ENCODE measurements at regions not wholly inside any gene's neighbourhood (a gene's known extent, or its start where the extent isn't known, plus 50 kb on each side); places are given as distances from the start of the nearest gene placed in this dataset.
A peak's percentile ranks its signal among the peaks of the same experiment; 100 is the strongest.

DNA sequence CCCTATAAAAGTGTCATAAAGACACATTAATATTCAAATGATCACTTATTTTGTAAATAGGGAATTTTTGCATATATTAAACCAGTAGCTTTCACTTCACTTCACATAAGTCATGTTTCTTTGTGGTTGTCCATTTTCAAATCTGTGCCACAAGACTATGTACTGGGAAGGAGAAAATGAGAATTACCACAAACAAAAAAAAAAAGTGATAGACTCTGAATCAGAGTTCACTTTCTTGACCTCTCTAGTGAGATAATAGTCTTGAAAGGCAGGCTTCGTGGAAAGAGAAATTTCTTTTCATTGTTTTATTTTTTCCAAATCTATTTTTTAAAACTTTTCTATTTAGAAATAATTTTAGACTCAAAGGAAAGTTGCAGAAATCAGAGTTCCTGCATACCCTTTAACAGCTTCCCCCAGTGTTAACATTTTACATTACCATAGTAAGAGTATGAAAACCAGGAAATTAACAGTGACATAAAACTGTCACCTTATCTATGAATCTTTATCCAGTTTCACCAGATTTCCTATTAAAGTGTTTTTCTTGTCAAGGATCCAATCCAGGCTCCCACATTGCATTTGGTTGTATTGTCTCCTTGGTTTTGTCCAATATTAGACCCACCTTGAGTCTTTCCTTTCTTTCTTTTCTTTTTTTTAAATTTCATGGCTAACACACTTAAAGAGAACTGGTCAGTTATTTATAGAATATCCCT is 215.4 kb upstream of the PGRMC2 start:
- no peaks in the 10 kb centered on the region for H3K9me3 ChIP-seq (ENCODE audit: control insufficient read depth, low read length)
- no peaks in the 10 kb centered on the region for H3K27me3 ChIP-seq (replicated peaks; ENCODE audit: control insufficient read depth, insufficient read depth, low read length)
- no peaks in the 10 kb centered on the region for H3K4me1 ChIP-seq (ENCODE audit: control insufficient read depth, insufficient read depth, low read length)
- no peaks in the 10 kb centered on the region for H3K36me3 ChIP-seq (ENCODE audit: control insufficient read depth, insufficient read depth, low read length, severe bottlenecking)
- no peak overlapping the region for H3K9ac ChIP-seq (ENCODE audit: low read length)
- no peak for DNase-seq (ENCODE audit: low read depth)
- no peak overlapping the region for H3K4me3 ChIP-seq (ENCODE audit: low read length)

DNA sequence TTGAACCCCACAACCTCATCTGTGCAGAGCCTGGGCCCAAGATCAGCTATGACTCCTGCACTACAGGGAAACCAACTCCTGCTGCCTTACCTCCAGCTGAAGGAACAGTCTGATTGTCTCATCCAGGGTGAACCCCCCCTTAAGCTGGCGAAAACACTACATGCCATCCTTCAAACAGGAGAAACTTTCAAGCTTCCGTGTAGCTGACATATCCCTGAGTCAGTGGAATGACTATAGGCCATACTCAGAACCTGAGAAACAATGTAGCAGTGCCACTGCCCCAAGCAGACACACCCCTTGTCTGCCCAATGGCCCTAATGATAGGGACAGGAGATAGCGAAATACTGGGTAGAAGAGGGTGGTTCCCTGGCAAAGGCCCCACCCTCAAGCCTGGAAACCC is 213.6 kb upstream of the PGRMC2 start:
- H3K4me1 ChIP-seq (ENCODE audit: control insufficient read depth, insufficient read depth, low read length): no peaks in the 10 kb centered on the region
- H3K9ac ChIP-seq (ENCODE audit: low read length): no peak overlapping the region
- no peaks in the 10 kb centered on the region for H3K36me3 ChIP-seq (ENCODE audit: control insufficient read depth, insufficient read depth, low read length, severe bottlenecking)
- no peaks in the 10 kb centered on the region for H3K27me3 ChIP-seq (replicated peaks; ENCODE audit: control insufficient read depth, insufficient read depth, low read length)
- no peak for DNase-seq (ENCODE audit: low read depth)
- H3K9me3 ChIP-seq (ENCODE audit: control insufficient read depth, low read length): no peaks in the 10 kb centered on the region
- H3K4me3 ChIP-seq (ENCODE audit: low read length): no peak overlapping the region

DNA sequence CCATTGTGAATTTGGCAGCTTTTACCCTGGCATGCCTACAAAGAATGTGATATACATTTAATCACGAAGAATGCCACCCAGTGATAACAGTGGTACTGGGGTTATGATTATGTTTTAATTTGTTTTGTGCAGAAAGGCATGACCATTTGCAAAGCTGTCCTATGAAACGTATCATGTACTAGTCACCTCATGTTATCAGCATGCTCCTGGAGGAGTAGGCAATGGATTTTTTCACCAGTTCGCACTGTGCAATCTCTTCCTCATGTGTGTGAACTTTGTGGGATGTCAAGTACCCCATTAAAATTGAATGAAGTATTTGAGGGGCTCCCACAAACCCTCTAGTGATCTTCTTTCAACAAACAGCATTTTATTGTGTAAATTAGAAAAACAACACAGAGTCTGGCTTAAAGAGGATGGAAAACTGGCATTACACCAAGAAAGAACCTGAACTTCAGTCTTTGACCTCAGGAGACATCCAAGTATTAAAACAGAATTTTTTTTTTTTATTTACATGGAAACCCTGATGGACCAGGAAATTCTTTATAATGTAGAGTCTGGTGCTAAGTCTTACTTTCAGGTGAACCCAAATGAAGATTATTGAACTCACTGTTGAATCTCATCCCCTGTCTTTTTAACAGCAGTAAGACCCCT is 200.6 kb upstream of the PGRMC2 start:
- peaks cover 19% of the 10 kb centered on the region for H3K4me1 ChIP-seq (ENCODE audit: control insufficient read depth, insufficient read depth, low read length)
- no peak overlapping the region for H3K9ac ChIP-seq (ENCODE audit: low read length)
- no peak overlapping the region for H3K4me3 ChIP-seq (ENCODE audit: low read length)
- DNase-seq (ENCODE audit: low read depth): no peak
- no peaks in the 10 kb centered on the region for H3K27me3 ChIP-seq (replicated peaks; ENCODE audit: control insufficient read depth, insufficient read depth, low read length)
- H3K9me3 ChIP-seq (ENCODE audit: control insufficient read depth, low read length): no peaks in the 10 kb centered on the region
- H3K36me3 ChIP-seq (ENCODE audit: control insufficient read depth, insufficient read depth, low read length, severe bottlenecking): no peaks in the 10 kb centered on the region

DNA sequence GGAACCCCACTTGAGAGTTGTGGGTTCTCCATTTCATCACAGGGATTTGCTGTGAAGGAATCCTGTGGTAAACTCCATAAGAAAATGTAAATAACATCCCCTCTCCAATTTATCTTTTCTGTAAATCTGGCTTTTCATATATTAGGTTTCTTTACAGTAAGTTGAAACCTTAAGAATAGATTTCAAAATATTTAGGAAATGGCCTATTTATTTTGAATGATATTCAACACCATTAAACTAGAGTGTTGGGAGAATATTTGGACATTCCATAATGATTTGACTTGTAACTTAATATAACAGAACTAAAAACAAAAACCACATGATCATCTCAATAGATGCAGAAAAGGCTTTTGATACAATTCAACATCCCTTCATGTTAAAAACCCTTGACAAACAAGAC is 197.3 kb upstream of the PGRMC2 start:
- Histone ChIP-seq H3K27me3 (replicated peaks; ENCODE audit: control insufficient read depth, insufficient read depth, low read length) (no peaks in the 10 kb centered on the region), H3K36me3 (ENCODE audit: control insufficient read depth, insufficient read depth, low read length, severe bottlenecking) (no peaks in the 10 kb centered on the region), H3K4me3 (ENCODE audit: low read length) (no peak overlapping the region), H3K4me1 (ENCODE audit: control insufficient read depth, insufficient read depth, low read length) (peaks cover 17% of the 10 kb centered on the region), H3K9ac (ENCODE audit: low read length) (no peak overlapping the region), H3K9me3 (ENCODE audit: control insufficient read depth, low read length) (peaks cover 6% of the 10 kb centered on the region)
- peak; percentile 49 for DNase-seq (ENCODE audit: low read depth)

DNA sequence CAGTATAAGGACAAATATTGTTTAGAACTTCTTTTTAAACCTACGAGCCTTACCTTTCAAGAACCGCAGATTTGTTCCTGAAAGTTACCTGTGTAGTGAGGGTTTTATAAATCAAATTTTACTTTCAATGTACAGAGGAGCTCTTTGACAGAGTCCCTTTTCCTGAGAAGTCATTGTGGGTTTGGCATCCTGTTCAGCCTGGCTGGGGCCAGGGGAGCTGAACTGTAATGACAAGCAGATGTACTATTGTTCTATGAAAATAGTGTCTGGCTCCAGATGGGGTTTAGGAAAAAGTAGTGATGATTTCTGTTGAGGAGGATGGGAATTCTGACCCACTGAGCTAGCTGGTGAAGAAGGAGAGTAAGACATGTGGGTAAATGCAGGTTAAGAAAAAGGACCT is 196.2 kb upstream of the PGRMC2 start:
- Histone ChIP-seq H3K27me3 (replicated peaks; ENCODE audit: control insufficient read depth, insufficient read depth, low read length) (no peaks in the 10 kb centered on the region), H3K36me3 (ENCODE audit: control insufficient read depth, insufficient read depth, low read length, severe bottlenecking) (no peaks in the 10 kb centered on the region), H3K9ac (ENCODE audit: low read length) (no peak overlapping the region), H3K4me3 (ENCODE audit: low read length) (no peak overlapping the region), H3K9me3 (ENCODE audit: control insufficient read depth, low read length) (peaks cover 6% of the 10 kb centered on the region), H3K4me1 (ENCODE audit: control insufficient read depth, insufficient read depth, low read length) (peaks cover 12% of the 10 kb centered on the region)
- peak; percentile 79 for DNase-seq (ENCODE audit: low read depth)

DNA sequence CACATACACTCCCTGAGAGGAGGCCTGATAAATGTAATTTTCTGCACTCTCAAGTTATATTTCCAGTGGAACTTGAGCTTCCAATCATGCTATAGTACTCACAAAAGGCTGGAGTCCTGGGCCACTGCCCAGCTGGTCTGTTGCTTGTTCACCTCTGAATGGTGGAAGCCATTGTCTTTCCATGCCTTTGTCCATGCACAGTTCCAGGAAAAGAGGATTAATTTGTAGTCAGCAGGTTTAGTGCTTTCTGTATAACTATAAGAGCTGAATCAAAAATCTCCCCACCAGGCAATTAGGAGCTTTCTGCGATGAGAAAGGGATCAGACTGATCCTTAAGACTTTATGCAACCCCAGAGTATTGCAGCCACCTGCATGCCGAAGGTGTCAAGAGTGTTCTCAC is 195.4 kb upstream of the PGRMC2 start:
- H3K27me3 ChIP-seq (replicated peaks; ENCODE audit: control insufficient read depth, insufficient read depth, low read length): no peaks in the 10 kb centered on the region
- peaks cover 12% of the 10 kb centered on the region for H3K4me1 ChIP-seq (ENCODE audit: control insufficient read depth, insufficient read depth, low read length)
- no peak overlapping the region for H3K4me3 ChIP-seq (ENCODE audit: low read length)
- no peak for DNase-seq (ENCODE audit: low read depth)
- H3K36me3 ChIP-seq (ENCODE audit: control insufficient read depth, insufficient read depth, low read length, severe bottlenecking): no peaks in the 10 kb centered on the region
- peaks cover 6% of the 10 kb centered on the region for H3K9me3 ChIP-seq (ENCODE audit: control insufficient read depth, low read length)
- H3K9ac ChIP-seq (ENCODE audit: low read length): no peak overlapping the region

DNA sequence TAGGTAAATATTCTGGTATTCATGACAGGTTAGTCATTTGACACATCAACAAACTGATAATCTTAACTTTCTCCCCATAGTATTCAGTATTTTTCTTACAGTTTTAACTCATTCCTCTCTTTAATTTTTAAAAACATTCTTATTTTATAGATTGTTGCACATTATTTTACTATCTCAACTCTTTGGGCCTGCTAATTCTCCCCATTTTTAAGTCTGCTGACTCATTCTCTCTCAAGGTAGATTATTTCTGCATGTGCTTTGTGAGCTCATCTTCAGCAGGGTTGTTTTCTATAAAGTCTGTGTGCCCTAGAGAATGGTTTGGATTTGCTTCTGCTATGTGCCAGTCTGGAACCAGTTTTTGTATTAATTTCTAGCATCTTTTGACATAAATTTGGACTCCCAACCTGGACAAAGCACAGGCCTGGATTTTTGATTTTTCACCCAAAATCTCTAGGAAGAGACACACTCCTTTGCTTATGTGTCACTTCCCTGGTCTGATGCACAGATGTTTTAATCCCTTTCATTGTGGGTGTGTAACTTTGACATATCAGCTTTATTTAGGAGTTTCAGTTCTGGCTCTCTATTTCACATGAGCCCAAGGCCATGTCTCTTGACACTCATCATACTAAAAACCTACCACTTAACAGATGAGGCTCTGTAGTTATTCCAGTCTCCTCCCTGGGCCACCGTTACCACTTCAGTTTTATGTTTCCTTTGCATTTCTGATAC is 194.3 kb upstream of the PGRMC2 start:
- Histone ChIP-seq H3K27me3 (replicated peaks; ENCODE audit: control insufficient read depth, insufficient read depth, low read length) (no peaks in the 10 kb centered on the region), H3K4me3 (ENCODE audit: low read length) (no peak overlapping the region), H3K4me1 (ENCODE audit: control insufficient read depth, insufficient read depth, low read length) (peaks cover 12% of the 10 kb centered on the region), H3K36me3 (ENCODE audit: control insufficient read depth, insufficient read depth, low read length, severe bottlenecking) (no peaks in the 10 kb centered on the region), H3K9ac (ENCODE audit: low read length) (no peak overlapping the region), H3K9me3 (ENCODE audit: control insufficient read depth, low read length) (peaks cover 6% of the 10 kb centered on the region)
- no peak for DNase-seq (ENCODE audit: low read depth)

DNA sequence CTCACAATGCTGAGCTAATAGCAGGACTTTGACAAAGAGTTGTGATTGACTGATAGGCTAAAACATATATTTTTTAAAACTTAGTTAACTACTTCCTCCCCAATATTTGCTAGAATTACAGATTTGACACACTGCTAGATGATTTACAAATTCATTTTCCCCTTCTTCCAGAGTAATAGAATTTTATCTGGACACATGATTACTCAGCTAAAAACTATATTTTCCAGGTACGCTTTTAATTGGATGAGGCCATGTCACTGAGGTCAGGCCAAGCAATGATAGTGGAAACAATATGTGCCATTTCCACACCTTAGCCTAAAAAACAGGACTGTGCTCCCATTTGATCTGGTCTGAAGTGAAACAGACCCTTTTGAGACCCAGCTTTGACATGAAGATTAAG is 193.3 kb upstream of the PGRMC2 start:
- Histone ChIP-seq H3K4me3 (ENCODE audit: low read length) (no peak overlapping the region), H3K9ac (ENCODE audit: low read length) (no peak overlapping the region), H3K4me1 (ENCODE audit: control insufficient read depth, insufficient read depth, low read length) (peaks cover 12% of the 10 kb centered on the region), H3K9me3 (ENCODE audit: control insufficient read depth, low read length) (peaks cover 6% of the 10 kb centered on the region), H3K36me3 (ENCODE audit: control insufficient read depth, insufficient read depth, low read length, severe bottlenecking) (no peaks in the 10 kb centered on the region), H3K27me3 (replicated peaks; ENCODE audit: control insufficient read depth, insufficient read depth, low read length) (no peaks in the 10 kb centered on the region)
- DNase-seq (ENCODE audit: low read depth): no peak

DNA sequence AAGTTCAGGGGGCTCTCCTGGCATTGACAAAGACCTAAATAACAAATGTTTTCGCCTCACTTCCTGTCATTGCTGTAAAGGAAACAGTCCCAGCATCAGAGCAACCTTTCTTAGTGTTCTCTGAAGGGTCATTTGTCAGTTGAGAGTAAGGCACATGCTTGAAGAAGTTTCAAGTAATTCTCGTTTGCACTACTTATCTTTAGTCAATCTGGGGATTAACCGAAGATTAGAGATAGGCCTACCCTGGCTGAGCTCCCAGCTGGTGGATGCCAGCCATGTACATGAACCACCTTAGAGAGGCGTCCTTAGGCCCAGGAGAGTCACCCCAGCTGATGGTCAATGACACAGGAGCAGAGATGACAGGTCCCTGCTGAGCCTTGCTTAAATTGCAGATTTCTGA is 189.9 kb upstream of the PGRMC2 start:
- DNase-seq (ENCODE audit: low read depth): no peak
- Histone ChIP-seq H3K4me3 (ENCODE audit: low read length) (no peak overlapping the region), H3K4me1 (ENCODE audit: control insufficient read depth, insufficient read depth, low read length) (no peaks in the 10 kb centered on the region), H3K9me3 (ENCODE audit: control insufficient read depth, low read length) (peaks cover 6% of the 10 kb centered on the region), H3K27me3 (replicated peaks; ENCODE audit: control insufficient read depth, insufficient read depth, low read length) (no peaks in the 10 kb centered on the region), H3K36me3 (ENCODE audit: control insufficient read depth, insufficient read depth, low read length, severe bottlenecking) (no peaks in the 10 kb centered on the region), H3K9ac (ENCODE audit: low read length) (no peak overlapping the region)

DNA sequence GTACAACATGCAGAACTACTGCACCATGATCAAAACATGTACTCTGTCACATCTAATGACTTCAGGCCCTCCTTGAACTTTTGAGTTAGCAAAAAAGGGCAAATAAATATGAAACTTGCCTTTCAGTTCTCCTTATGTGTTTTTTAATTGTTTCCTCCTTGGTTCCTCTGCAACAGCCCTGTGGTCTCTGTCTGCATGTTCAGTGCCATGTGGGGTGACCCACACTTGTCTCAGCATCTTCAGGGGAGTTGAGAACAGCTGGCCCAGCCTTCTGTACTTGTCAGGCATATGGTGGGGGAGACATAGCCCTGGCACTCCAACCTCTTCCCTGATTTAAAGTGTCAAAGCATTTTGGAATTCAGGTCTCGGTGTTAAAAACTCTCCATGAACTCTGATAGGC is 188.0 kb upstream of the PGRMC2 start:
- Histone ChIP-seq H3K9me3 (ENCODE audit: control insufficient read depth, low read length) (no peaks in the 10 kb centered on the region), H3K4me3 (ENCODE audit: low read length) (no peak overlapping the region), H3K4me1 (ENCODE audit: control insufficient read depth, insufficient read depth, low read length) (peaks cover 10% of the 10 kb centered on the region), H3K9ac (ENCODE audit: low read length) (no peak overlapping the region), H3K36me3 (ENCODE audit: control insufficient read depth, insufficient read depth, low read length, severe bottlenecking) (no peaks in the 10 kb centered on the region), H3K27me3 (replicated peaks; ENCODE audit: control insufficient read depth, insufficient read depth, low read length) (no peaks in the 10 kb centered on the region)
- DNase-seq (ENCODE audit: low read depth): no peak

DNA sequence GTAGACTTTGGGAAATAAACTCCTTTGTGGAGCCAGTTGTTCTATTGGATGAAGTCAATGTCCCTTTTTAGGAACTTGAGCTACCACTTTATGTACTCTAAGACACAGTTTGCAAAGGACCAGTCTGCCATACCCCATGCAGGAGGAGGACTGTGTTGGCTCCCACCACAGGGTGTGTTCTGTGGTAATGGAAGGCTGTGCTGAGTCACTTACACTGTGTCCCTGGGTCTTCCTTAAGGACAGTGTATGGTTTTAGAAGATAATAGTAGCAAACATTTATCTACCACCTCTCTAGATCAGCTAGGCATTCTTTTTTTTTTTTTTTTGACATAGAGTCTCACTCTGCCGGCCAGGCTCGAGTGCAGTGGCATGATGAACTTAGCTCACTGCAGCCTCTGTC is 184.0 kb upstream of the PGRMC2 start:
- Histone ChIP-seq H3K9ac (ENCODE audit: low read length) (no peak overlapping the region), H3K27me3 (replicated peaks; ENCODE audit: control insufficient read depth, insufficient read depth, low read length) (no peaks in the 10 kb centered on the region), H3K36me3 (ENCODE audit: control insufficient read depth, insufficient read depth, low read length, severe bottlenecking) (no peaks in the 10 kb centered on the region), H3K4me3 (ENCODE audit: low read length) (no peak overlapping the region), H3K4me1 (ENCODE audit: control insufficient read depth, insufficient read depth, low read length) (peaks cover 28% of the 10 kb centered on the region), H3K9me3 (ENCODE audit: control insufficient read depth, low read length) (no peaks in the 10 kb centered on the region)
- DNase-seq (ENCODE audit: low read depth): no peak

All from adipocyte (in vitro differentiated cells).